ENCODE measurements at regions not wholly inside any gene's neighbourhood (a gene's known extent, or its start where the extent isn't known, plus 50 kb on each side); places are given as distances from the start of the nearest gene placed in this dataset.
"Not testable (repeated sequence)": the region's sequence is repeated elsewhere in the genome, so short reads cannot be mapped to it uniquely, and the experiment has no call there.

DNA sequence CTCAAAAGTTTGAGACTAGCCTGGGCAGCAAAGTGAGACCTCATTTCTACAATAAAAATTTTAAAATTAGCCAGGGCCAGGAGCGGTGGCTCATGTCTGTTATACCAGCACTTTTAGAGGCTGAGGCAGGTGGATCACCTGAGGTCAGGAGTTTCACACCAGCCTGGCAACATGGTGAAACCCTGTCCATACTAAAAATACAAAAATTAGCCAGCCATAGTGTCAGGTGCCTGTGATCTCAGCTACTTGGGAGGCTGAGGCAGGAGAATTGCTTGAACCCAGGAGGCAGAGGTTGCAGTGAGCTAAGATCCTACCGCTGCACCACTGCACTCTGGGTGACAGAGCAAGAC, 85.1 kb upstream of the MAP4 start:
- H3K36me3 ChIP-seq (replicated peaks); H3K4me1 ChIP-seq; H3K4me3 ChIP-seq; DNase-seq (ENCODE audit: low spot score in 2 of 2); H3K27me3 ChIP-seq (ENCODE audit: low read depth); in situ Hi-C loops (cut with MboI; ENCODE audit: low sequenced_read_pairs); H3K9me3 ChIP-seq: not testable (repeated sequence)

- DNase-seq (ENCODE audit: low spot score in 2 of 2), result no peak
- in situ Hi-C loops (cut with MboI; ENCODE audit: low sequenced_read_pairs), result no loop called here
- H3K27me3 ChIP-seq (ENCODE audit: low read depth), result no peaks in the 10 kb centered on the region
These were observed 76.1 kb upstream of the MAP4 start for GRCh38 chr3:48092270-48092669.

GRCh38 chr3:48090166-48090939, 74.1 kb upstream of the MAP4 start:
- in situ Hi-C loops (cut with MboI; ENCODE audit: low sequenced_read_pairs), result no loop called here
- Histone ChIP-seq H3K4me3 (peak overlapping the region; percentile 64), H3K4me1 (peaks cover 23% of the 10 kb centered on the region), H3K36me3 (replicated peaks) (no peaks in the 10 kb centered on the region; the same call in 1 of the 2 replicates), H3K27me3 (ENCODE audit: low read depth) (no peaks in the 10 kb centered on the region), H3K9me3 (no peaks in the 10 kb centered on the region)
- no peak for DNase-seq (ENCODE audit: low spot score in 2 of 2)

More at GRCh38 chr3:48092270-48092669, 76.1 kb upstream of the MAP4 start:
- H3K4me3 ChIP-seq, result no peak overlapping the region
- peaks cover 15% of the 10 kb centered on the region for H3K4me1 ChIP-seq
- no peaks in the 10 kb centered on the region for H3K36me3 ChIP-seq (replicated peaks)
- H3K9me3 ChIP-seq, result no peaks in the 10 kb centered on the region

DNA sequence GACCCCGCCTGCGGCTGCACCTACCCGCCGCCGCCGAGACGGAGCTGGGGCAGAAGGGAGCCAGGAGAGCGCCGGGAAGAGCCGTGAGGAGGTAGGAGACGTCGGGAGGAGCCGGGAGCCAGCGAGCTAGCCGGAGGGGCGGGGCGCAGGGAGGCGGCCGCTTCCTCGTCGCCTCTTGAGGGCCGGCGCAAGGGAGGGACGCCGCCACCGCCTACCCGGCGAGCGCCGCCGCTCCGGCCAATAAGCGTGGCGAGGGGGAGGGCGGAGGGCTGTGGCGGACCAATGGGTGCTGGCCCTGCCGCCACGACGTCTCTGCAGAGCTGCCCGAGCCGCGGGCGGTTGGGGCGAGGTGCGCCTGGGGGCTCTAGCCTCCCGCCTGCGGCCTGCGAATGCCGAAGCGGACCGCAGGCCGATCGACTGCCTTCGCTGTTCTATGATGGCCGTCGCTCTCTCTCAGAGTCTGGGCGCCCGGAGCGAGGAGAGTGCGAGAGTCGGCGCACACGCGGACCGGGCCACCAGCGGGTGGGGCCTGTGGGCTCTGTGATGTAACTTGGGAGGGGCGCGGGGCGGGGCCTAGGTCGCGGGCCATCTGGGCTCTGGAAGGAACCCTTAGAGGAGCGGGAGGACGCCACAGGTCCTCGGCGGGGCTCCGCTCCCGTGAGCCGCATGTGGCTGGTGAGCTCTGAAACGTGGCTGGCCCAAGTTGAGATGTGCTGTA, 72.7 kb upstream of the MAP4 start:
- peak; percentile 97 to 98 for DNase-seq (ENCODE audit: low spot score in 2 of 2)
- Histone ChIP-seq H3K9me3 (no peaks in the 10 kb centered on the region), H3K4me1 (peaks cover 25% of the 10 kb centered on the region), H3K36me3 (replicated peaks) (no peaks in the 10 kb centered on the region; the same call in none of the 2 replicates), H3K4me3 (peak overlapping the region; percentile 64), H3K27me3 (ENCODE audit: low read depth) (no peaks in the 10 kb centered on the region)
- in situ Hi-C loops (cut with MboI; ENCODE audit: low sequenced_read_pairs), result no loop called here

DNA sequence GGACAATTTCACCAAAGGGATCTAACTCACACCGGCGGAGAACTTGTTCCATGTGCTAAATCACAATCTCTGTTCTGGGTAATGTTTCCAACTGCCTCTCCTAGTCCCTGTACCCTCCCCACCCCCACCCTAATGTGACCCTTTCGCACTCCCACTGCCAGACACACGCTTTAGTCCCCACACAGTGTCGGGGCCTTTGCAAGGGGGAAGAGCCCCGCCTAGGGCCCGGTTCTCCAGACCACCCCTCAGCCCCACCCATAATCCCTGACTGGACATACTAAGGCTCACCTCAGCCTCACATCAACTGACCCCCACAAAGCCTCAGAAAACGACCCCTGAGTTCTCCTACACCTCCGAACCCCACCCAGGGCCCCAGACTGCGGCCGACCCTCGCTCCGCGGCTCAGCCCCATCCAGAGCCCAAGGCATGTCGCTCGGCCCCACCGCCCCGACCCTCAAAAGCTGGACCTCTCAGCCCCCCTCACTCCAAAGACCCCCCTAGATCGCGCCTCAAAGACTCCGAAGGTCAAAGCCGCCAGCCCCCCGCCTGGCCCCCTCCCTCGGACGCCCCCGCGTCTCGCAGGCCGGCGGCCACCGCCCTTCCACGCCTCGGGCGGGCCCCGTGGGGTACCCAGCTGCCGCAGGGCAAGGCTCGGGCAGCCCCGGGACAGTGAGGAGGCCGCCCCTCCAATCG, 72.0 kb upstream of the MAP4 start:
- H3K36me3 ChIP-seq (replicated peaks), result no peaks in the 10 kb centered on the region; the same call in none of the 2 replicates
- peak overlapping the region; percentile 64 for H3K4me3 ChIP-seq
- peak; percentile 32 to 64 for DNase-seq (ENCODE audit: low spot score in 2 of 2)

DNA sequence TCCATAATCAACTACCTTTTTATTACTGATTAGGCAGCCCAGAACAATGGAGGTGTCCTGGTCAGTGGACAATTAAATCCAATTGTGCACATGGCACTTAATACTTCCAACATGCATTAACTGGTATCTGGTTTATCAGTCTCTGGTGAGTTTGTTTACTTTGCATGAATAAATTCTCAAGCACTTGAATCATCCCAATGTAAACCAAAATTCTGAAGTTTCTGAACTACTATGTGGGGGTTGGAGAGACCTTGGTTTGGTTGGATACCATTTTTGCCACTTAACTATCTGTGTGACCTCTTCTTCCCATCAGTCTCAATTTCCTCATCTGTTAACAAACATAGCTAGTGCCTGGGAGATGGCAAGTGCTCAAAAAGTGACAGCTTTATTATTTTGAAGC, 70.5 kb upstream of the MAP4 start:
- in situ Hi-C loops (cut with MboI; ENCODE audit: low sequenced_read_pairs), result no loop called here
- H3K27me3 ChIP-seq (ENCODE audit: low read depth), result no peaks in the 10 kb centered on the region
- no peaks in the 10 kb centered on the region for H3K9me3 ChIP-seq
- H3K36me3 ChIP-seq (replicated peaks), result peaks cover 6% of the 10 kb centered on the region
- no peak for DNase-seq (ENCODE audit: low spot score in 2 of 2)
- peak overlapping the region; percentile 64 for H3K4me3 ChIP-seq
- peaks cover 25% of the 10 kb centered on the region for H3K4me1 ChIP-seq

More for the DNA sequence above, 72.0 kb upstream of the MAP4 start:
- in situ Hi-C loops (cut with MboI; ENCODE audit: low sequenced_read_pairs), result no loop called here
- Histone ChIP-seq H3K27me3 (ENCODE audit: low read depth) (no peaks in the 10 kb centered on the region), H3K9me3 (no peaks in the 10 kb centered on the region), H3K4me1 (peaks cover 25% of the 10 kb centered on the region)

- H3K4me3 ChIP-seq, result no peak overlapping the region
- no peak for DNase-seq (ENCODE audit: low spot score in 2 of 2)
- H3K9me3 ChIP-seq, result no peaks in the 10 kb centered on the region
- in situ Hi-C loops (cut with MboI; ENCODE audit: low sequenced_read_pairs), result no loop called here
- no peaks in the 10 kb centered on the region for H3K27me3 ChIP-seq (ENCODE audit: low read depth)
- peaks cover 24% of the 10 kb centered on the region for H3K4me1 ChIP-seq
- H3K36me3 ChIP-seq (replicated peaks), result peaks cover 14% of the 10 kb centered on the region
These were observed 68.7 kb upstream of the MAP4 start for GRCh38 chr3:48084929-48085328.

DNA sequence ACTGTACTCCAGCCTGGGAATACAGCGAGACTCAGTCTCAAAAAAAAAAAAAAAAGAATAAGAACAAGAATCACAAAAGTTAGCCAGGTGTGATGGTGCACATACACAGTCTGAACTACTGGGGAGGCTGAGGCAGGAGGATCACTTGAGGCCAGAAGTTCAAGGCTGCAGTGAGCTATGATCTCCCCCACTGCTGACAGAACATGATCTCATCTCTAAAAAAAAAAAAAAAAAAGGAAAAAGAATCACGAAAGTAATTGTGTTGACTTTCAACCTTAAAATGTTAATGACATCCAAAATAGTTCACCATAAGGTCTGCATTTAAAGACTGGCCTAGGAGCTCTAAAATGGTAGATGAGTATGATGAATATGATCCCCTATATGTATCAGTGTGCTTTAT, 68.0 kb upstream of the MAP4 start:
- in situ Hi-C loops (cut with MboI; ENCODE audit: low sequenced_read_pairs), result no loop called here
- no peaks in the 10 kb centered on the region for H3K9me3 ChIP-seq

DNA sequence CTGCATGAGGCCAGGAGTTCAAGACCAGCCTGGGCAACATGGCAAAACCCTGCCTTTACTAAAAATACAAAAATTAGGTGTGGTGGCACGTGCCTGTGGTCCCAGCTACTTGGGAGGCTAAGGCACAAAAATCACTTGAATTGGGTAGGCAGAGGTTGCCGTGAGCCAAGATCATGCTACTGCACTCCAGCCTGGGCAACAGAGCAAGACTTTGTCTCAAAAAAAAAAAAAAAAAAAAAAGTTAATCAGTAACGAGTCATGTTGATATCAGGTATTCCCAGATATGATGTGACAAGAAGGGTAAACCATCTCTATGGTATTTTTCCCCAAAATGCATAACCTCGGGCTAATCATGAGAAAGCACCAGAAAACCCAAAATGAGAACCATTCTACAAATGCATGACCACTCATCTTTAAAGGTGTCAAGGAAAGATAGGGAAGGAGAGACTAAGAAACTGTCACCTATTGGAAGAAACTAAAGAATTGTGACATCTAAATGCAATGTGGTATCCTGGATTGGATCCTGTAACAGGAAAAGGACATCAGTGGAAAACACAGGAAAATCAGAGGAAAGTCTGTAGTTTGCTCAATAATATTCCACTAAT, 66.5 kb upstream of the MAP4 start:
- DNase-seq (ENCODE audit: low spot score in 2 of 2), result no peak

More for the DNA sequence above, 68.0 kb upstream of the MAP4 start:
- peaks cover 15% of the 10 kb centered on the region for H3K36me3 ChIP-seq (replicated peaks)
- DNase-seq (ENCODE audit: low spot score in 2 of 2), result no peak
- H3K4me3 ChIP-seq, result no peak overlapping the region
- no peaks in the 10 kb centered on the region for H3K27me3 ChIP-seq (ENCODE audit: low read depth)
- H3K4me1 ChIP-seq, result peaks cover 19% of the 10 kb centered on the region

GRCh38 chr3:48077815-48078214, 61.6 kb upstream of the MAP4 start:
- in situ Hi-C loops (cut with MboI; ENCODE audit: low sequenced_read_pairs), result no loop called here
- DNase-seq (ENCODE audit: low spot score in 2 of 2), result no peak
- Histone ChIP-seq H3K36me3 (replicated peaks) (peaks cover 17% of the 10 kb centered on the region), H3K9me3 (no peaks in the 10 kb centered on the region), H3K4me3 (no peak overlapping the region), H3K27me3 (ENCODE audit: low read depth) (no peaks in the 10 kb centered on the region), H3K4me1 (peaks cover 5% of the 10 kb centered on the region)

More for the DNA sequence above, 66.5 kb upstream of the MAP4 start:
- in situ Hi-C loops (cut with MboI; ENCODE audit: low sequenced_read_pairs), result no loop called here
- Histone ChIP-seq H3K36me3 (replicated peaks) (peaks cover 15% of the 10 kb centered on the region), H3K4me3 (no peak overlapping the region), H3K4me1 (peaks cover 19% of the 10 kb centered on the region), H3K27me3 (ENCODE audit: low read depth) (no peaks in the 10 kb centered on the region), H3K9me3 (no peaks in the 10 kb centered on the region)

- peaks cover 5% of the 10 kb centered on the region; the same call in 1 of the 2 replicates for H3K36me3 ChIP-seq (replicated peaks)
- no peak overlapping the region for H3K4me3 ChIP-seq
- DNase-seq (ENCODE audit: low spot score in 2 of 2), result no peak
- H3K27me3 ChIP-seq (ENCODE audit: low read depth), result no peaks in the 10 kb centered on the region
- H3K9me3 ChIP-seq, result no peaks in the 10 kb centered on the region
- in situ Hi-C loops (cut with MboI; ENCODE audit: low sequenced_read_pairs), result no loop called here
- H3K4me1 ChIP-seq, result peaks cover 6% of the 10 kb centered on the region; the same call in 1 of the 2 replicates
These were observed 53.8 kb upstream of the MAP4 start for GRCh38 chr3:48070030-48070429.

GRCh38 chr3:48069339-48069738, 53.1 kb upstream of the MAP4 start:
- H3K36me3 ChIP-seq (replicated peaks), result peaks cover 6% of the 10 kb centered on the region
- no peak for DNase-seq (ENCODE audit: low spot score in 2 of 2)
- no peaks in the 10 kb centered on the region for H3K27me3 ChIP-seq (ENCODE audit: low read depth)
- in situ Hi-C loops (cut with MboI; ENCODE audit: low sequenced_read_pairs), result no loop called here
- H3K4me1 ChIP-seq, result peaks cover 6% of the 10 kb centered on the region; the same call in 1 of the 2 replicates
- no peaks in the 10 kb centered on the region for H3K9me3 ChIP-seq
- no peak overlapping the region for H3K4me3 ChIP-seq

GRCh38 chr3:48068886-48069285, 52.7 kb upstream of the MAP4 start:
- DNase-seq (ENCODE audit: low spot score in 2 of 2), result no peak
- no peaks in the 10 kb centered on the region for H3K9me3 ChIP-seq
- peaks cover 6% of the 10 kb centered on the region for H3K36me3 ChIP-seq (replicated peaks)
- peaks cover 6% of the 10 kb centered on the region; the same call in 1 of the 2 replicates for H3K4me1 ChIP-seq
- no peak overlapping the region for H3K4me3 ChIP-seq
- in situ Hi-C loops (cut with MboI; ENCODE audit: low sequenced_read_pairs), result no loop called here
- H3K27me3 ChIP-seq (ENCODE audit: low read depth), result no peaks in the 10 kb centered on the region
